SIG-M5 treated with dmso at 0.1 percent for 504 hours (cell line): ENCODE measurements at regions not wholly inside any gene's neighbourhood (a gene's known extent, or its start where the extent isn't known, plus 50 kb on each side); places are given as distances from the start of the nearest gene placed in this dataset.
A peak's percentile ranks its signal among the peaks of the same experiment; 100 is the strongest.
"Not testable (repeated sequence)": the region's sequence is repeated elsewhere in the genome, so short reads cannot be mapped to it uniquely, and the experiment has no call there.

Experiments
- DNase-seq: peaks from one replicate; lab custom pipeline; 2025; ENCODE audit not compliant: unreplicated experiment; lab: John Stamatoyannopoulos, UW

GRCh38 chr1:170375082-170375723 is 156.8 kb upstream of the GORAB start:
- no peak for DNase-seq

GRCh38 chr1:170376801-170377385 is 155.1 kb upstream of the GORAB start:
- no peak for DNase-seq

- DNase-seq = no peak
Measured at GRCh38 chr1:170377440-170377839, 154.5 kb upstream of the GORAB start.

GRCh38 chr1:170377896-170378634 is 153.9 kb upstream of the GORAB start:
- peak; percentile 65 for DNase-seq

- DNase-seq = no peak
Measured at GRCh38 chr1:170385750-170386149, 146.2 kb upstream of the GORAB start.

- DNase-seq = no peak
Measured at GRCh38 chr1:170388489-170388888, 143.5 kb upstream of the GORAB start.

GRCh38 chr1:170395149-170395548 is 136.8 kb upstream of the GORAB start:
- no peak for DNase-seq

- no peak for DNase-seq
Measured at GRCh38 chr1:170397061-170397460, 134.9 kb upstream of the GORAB start.

- no peak for DNase-seq
Measured at GRCh38 chr1:170402476-170403311, 129.3 kb upstream of the GORAB start.

GRCh38 chr1:170407138-170407537 is 124.8 kb upstream of the GORAB start:
- no peak for DNase-seq

GRCh38 chr1:170407581-170407980 is 124.4 kb upstream of the GORAB start:
- no peak for DNase-seq

- DNase-seq = no peak
Measured at GRCh38 chr1:170410401-170411166, 121.4 kb upstream of the GORAB start.

- DNase-seq = no peak
Measured at GRCh38 chr1:170414989-170415709, 116.8 kb upstream of the GORAB start.

GRCh38 chr1:170415710-170416372 is 116.1 kb upstream of the GORAB start:
- no peak for DNase-seq

GRCh38 chr1:170424346-170424745 is 107.6 kb upstream of the GORAB start:
- no peak for DNase-seq

GRCh38 chr1:170426596-170426995 is 105.4 kb upstream of the GORAB start:
- no peak for DNase-seq

GRCh38 chr1:170427002-170427401 is 105.0 kb upstream of the GORAB start:
- DNase-seq = not testable (repeated sequence)

- no peak for DNase-seq
Measured at GRCh38 chr1:170436928-170437327, 95.0 kb upstream of the GORAB start.

GRCh38 chr1:170445096-170445495 is 86.9 kb upstream of the GORAB start:
- DNase-seq = no peak
